COR-L47 (cell line): ENCODE measurements at regions not wholly inside any gene's neighbourhood (a gene's known extent, or its start where the extent isn't known, plus 50 kb on each side); places are given as distances from the start of the nearest gene placed in this dataset.
A peak's percentile ranks its signal among the peaks of the same experiment; 100 is the strongest.

Experiments
- DNase-seq: peaks from one replicate; lab custom pipeline; 2025; lab: John Stamatoyannopoulos, UW

DNA sequence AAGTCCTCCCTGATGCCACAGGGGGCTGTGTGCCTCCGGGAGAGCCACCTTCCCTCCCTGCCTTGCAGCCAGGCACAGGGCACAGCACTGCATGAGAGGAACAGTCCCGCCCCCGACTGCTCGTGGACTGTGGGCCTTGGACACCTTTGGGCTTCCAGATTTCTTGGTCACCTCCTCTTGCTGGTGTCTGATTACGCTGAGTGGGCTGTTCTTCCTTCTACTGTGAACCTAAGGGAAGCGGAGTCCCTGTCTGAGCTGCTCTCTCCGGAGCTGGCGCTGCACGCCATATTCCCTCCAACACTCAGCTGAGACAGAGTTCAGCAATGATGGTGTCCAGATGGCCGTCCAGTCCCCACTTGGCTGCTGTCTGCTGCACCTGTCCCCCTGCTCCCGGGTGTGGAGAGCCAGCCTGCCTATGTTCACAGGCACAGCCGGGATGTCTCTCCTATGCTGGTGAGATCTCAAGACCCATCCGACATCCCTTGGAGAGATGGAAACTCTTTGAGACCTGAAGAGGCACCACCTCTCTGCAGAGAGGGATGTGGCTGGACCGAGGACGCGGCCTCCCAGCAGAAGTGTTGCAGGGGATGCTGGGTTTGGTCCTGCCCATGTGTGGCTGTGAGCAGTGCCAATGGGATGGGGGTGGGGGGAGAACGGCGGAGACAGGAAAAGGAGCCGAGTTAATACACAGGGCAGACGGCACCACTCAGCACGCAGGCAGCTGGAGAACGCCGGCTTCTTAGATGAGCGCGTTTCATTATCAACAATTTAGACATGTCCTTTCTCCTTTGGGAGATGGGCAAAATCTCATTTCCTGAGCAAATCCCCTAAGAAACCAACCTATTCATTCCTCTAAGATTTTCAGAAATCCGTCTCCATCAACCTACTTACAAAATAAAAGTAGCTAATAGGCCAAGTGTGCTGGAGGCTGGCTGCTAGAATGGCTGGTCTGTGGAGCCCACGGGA lies 171.9 kb downstream of the ENGASE start:
- no peak for DNase-seq

DNA sequence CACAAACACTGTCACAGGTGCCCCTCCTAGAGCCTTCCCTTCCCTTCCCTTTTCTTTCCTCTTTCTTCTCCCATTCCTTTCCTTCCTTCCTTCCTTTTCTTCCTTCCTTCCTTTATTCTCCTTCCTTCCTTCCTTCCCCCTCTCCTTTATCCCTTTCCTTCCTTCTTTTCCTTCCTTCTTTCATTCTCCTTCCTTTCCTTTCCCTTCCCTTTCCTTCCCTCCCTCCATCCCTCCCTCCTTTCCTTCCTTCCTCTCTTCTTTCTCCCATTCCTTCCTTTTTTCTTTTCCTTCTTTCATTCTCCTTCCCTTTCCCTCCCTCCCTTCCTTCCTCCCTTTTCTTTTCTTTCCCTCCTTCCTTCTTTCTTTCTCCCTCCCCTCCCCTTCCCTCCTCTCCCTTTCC lies 170.0 kb downstream of the ENGASE start:
- no peak for DNase-seq

GRCh38 chr17:79243996-79244395 lies 169.4 kb downstream of the ENGASE start:
- DNase-seq: no peak

GRCh38 chr17:79243603-79243990 lies 169.0 kb downstream of the ENGASE start:
- no peak for DNase-seq

DNA sequence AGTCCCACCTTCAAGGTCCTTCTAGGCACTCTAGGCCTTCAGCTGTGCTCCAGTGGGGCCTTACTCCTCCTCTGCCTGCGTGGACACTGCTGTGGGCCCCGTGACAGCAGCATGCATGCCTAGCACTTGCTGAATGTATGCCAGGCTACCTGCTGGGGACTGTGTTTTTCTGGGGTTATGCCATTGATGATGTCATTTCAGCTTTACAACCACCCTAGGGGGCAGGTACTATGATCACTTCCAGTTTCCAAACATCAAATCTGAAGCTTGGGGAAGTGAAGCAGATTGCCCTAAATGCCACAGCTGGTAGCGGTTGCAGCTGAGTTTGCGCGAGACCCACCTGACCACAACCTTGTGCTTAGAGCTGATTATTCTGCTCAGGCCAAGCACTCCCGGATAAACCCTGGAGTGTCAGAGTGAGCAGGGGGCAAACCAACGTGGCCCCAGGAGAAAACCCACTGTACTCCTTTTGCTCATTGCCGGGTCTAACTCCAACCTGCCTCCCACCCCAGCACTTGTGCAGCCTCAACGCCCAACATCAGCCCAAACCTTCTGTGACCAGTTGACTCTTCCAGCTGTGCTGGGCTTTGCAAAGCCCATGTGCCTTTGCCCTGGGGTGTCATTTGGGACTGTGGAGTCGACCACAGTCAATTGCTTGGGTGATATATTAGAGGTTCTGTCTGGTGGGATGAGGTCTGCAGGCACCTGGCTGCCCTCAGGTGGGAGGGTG lies 168.4 kb downstream of the ENGASE start:
- peak; percentile 71 for DNase-seq

DNA sequence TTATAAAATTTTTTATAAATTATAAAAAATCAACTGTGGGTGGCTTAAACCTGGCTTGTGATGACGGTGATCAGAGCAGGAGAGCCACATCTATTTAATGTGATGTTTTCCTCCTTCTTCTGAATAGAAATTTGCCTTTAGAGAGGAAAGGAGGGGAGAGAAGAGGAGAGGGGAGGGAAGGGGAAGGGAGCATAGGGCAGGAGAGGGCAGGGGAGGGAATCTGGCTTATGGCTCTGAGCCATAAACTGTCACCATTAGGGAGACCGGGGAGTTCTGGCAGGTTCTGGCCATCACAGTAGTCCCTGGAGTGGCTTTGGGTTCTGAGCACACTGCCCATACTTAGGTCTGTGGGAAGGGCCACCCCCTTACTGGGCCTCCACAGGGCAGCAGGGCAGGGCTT lies 167.8 kb downstream of the ENGASE start:
- DNase-seq: no peak

DNA sequence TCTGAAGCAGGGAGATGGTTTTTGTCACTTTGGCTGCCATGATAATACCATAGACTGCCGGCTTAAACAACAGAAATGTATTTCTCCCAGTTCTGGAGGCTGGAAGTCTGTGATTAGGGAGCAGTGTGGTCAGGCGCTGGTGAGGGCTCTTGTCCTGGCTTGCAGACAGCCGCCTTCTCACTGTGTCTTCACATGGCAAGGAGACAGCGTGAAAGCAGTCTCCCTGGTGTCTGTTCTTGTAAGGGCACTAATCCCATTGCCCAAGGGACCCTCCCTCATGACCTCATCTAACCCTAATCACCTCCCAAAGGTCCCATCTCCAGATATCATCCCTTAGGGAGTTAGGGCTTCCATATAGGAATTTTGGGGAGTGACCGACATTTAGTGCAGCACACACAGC lies 167.0 kb downstream of the ENGASE start:
- no peak for DNase-seq

DNA sequence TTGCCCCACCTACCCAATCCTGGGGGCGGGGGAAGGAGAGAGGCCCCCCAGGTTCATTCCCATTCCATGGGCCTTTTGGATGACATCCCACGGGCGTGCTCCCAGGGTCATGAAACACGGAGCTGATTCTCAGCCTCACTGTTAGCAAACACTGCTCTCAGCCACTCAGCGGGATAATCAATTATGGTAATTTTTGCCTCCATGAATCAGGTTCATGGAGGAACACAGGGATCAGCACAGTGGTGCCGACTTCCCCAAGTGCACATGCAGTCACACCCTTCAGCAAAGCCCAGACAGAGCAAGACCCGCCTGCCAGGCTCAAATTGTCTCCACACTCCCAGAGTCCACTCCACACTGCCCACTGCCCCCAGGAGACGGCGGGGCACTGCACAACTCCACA lies 164.6 kb downstream of the ENGASE start:
- DNase-seq: no peak

GRCh38 chr17:79237448-79238053 lies 162.9 kb downstream of the ENGASE start:
- no peak for DNase-seq

GRCh38 chr17:79235808-79236207 lies 161.2 kb downstream of the ENGASE start:
- no peak for DNase-seq

GRCh38 chr17:79233916-79234551 lies 159.4 kb downstream of the ENGASE start:
- no peak for DNase-seq

- DNase-seq: no peak
These were observed 158.3 kb downstream of the ENGASE start for GRCh38 chr17:79232957-79233356.

DNA sequence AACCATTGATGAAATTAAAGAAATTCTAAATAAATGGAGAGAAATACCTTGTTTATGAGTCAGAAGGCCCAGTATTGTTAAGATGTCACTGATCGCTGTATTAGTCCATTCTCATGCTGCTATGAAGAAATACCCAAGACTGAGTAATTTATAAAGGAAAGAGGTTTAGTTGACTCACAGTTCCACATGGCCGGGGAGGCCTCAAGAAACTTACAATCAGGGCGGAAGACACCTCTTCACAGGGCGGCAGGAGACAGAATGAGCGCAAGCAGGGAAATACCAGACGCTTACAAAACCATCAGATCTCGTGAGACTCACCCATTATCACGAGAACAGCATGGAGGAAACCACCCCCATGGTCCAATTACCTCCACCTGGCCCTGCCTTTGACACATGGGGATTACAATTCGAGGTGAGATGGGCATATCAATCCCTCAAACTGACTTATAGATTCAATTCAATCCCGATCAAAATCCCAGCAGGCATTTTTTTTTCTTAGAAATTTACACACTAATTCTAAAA lies 157.2 kb downstream of the ENGASE start:
- DNase-seq: no peak

DNA sequence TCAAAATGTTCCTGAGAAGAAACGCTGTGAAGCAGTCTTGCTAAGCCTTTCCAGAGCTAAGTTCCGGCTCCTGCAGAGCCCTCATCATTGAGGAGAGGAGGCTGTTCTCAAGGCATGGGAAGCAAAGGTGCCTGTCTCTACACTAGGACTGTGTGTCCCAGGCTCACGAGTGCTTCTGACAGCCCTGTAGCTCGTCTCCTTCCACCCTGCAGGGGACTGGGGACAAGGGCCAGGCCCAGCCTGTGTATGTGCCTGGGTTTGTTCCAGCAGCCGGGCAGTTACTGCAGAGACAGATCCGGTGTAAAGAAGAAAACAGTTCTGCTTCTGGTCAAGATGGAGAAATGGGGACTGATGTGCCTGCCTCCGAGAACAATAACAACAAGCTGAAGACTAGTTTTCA lies 156.0 kb downstream of the ENGASE start:
- DNase-seq: no peak

GRCh38 chr17:79226037-79226436 lies 151.4 kb downstream of the ENGASE start:
- no peak for DNase-seq

GRCh38 chr17:79224903-79225302 lies 150.3 kb downstream of the ENGASE start:
- no peak for DNase-seq

DNA sequence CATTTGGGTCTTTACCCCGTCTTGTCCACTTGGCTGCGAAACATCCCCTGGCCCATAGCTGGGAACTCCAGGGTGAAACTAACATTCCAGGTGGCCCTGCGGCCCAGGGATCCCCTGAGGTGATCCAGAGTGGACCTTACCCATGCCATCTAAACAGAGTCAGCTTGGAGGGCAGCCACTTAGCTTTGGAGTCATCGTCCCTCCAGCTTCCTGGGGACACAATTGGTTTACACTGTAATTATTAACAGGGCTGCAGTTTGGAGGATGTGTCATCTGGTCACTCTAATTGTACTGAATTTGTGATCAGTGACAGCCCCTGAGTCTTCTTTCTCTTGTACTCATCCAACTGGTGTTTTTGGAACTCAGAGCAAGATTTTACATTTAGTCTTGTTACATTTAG lies 149.9 kb downstream of the ENGASE start:
- DNase-seq: no peak

- no peak for DNase-seq
These were observed 149.3 kb downstream of the ENGASE start for GRCh38 chr17:79223953-79224352.

GRCh38 chr17:79223471-79223870 lies 148.8 kb downstream of the ENGASE start:
- DNase-seq: no peak

DNA sequence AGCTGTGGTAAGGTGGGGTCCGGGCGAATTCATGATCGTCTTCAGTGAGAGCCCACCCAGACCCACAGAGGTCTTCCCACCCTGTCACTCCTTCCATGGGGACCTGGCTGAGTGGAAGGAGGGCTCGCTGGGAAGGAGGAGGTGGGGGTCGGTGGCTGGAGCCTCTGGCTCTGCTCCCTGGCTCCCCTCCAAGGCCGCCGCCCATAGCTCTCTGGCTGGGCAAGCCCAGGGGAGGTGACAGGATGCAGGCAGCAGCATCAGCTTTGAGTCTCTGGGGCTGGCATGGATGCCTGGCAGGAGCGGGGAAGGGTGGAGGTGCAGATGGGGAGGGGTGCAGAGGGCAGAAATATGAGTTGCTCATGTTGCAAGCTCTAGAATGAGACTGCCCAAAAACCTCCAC lies 147.0 kb downstream of the ENGASE start:
- DNase-seq: peak; percentile 9

DNA sequence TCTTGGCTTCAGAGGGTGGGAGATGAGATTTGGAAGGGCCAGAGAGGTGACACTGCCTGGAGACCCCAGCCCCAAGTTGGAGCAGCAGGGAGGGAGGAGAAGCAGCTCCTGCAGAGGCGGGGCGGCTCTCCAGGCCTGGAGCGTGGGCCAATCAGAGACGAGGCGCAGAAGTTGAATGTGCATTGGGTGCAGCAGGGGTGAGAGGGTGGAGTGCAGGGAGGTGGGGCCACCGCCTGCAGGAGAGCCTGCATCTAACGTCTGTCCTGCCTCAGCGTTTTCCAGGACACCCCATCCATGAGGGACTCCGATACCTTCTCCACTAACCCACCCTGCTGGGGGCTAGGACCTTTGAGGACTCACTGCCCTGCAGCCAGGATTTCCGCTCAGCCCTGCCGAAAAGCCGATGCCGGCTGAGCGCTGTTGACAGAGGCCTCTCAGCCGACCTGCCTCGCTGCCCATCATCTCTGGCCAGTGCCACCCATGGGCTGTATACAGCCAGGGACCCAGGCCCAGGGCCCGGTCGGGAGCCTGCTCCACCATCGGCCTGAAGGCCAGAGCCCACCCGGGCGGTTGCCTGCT lies 146.2 kb downstream of the ENGASE start:
- no peak for DNase-seq
